ENCODE measurements at regions not wholly inside any gene's neighbourhood (a gene's known extent, or its start where the extent isn't known, plus 50 kb on each side); places are given as distances from the start of the nearest gene placed in this dataset.

- TF ChIP-seq CTCF (IDR thresholded peaks at IDR 0.05) (no peak), HDAC2 (IDR thresholded peaks at IDR 0.05) (no peak), POLR2A (IDR thresholded peaks at IDR 0.05; ENCODE audit: low read length) (no peak)
Observed at GRCh38 chr14:82113007-82113406, 579.4 kb upstream of the SEL1L start.
